MCF 10A (cell line): ENCODE measurements at regions not wholly inside any gene's neighbourhood (a gene's known extent, or its start where the extent isn't known, plus 50 kb on each side); places are given as distances from the start of the nearest gene placed in this dataset.

Experiments used
- BruUV-seq: library from RNA; stranded (reverse); fragments of 400-500 nt; replicated peaks from 2 replicates; lab custom pipeline; 2021; lab: Mats Ljungman, UMichigan
- CTCF ChIA-PET: fragments of 300-600 bp; sonication (Branson Sonifier 250); formaldehyde crosslinking; extraction: SDS; loops from one replicate; lab custom pipeline; 2021; ENCODE audit warnings: antibody characterized with exemption, inconsistent platforms; lab: Yijun Ruan, JAX
- POLR2A ChIA-PET: fragments of 300-600, 350-650 bp; sonication (Branson Sonifier 250); formaldehyde crosslinking; extraction: SDS; loops from one replicate; lab custom pipeline; 2020; ENCODE audit warnings: antibody characterized with exemption, inconsistent platforms; lab: Yijun Ruan, JAX
- DNase-seq: peaks from one replicate; pipeline ENCODE4 v3.0.0-alpha.2; 2018; ENCODE audit not compliant: unreplicated experiment
- H3K27ac Mint-ChIP-seq: one replicate; pipeline ENCODE4 v1.8.0; 2022; ENCODE audit warnings: mild to moderate bottlenecking, low read depth, mixed read lengths; ENCODE audit not compliant: unreplicated experiment
- H3K27me3 Mint-ChIP-seq: one replicate; pipeline ENCODE4 v1.8.0; 2022; ENCODE audit warnings: mixed read lengths; ENCODE audit not compliant: insufficient read depth, unreplicated experiment
- H3K36me3 Mint-ChIP-seq: one replicate; pipeline ENCODE4 v1.8.0; 2022; ENCODE audit warnings: mild to moderate bottlenecking, moderate library complexity, mixed read lengths; ENCODE audit not compliant: insufficient read depth, unreplicated experiment
- H3K4me1 Mint-ChIP-seq: one replicate; pipeline ENCODE4 v1.8.0; 2022; ENCODE audit warnings: mixed read lengths; ENCODE audit not compliant: insufficient read depth, unreplicated experiment
- H3K4me3 Mint-ChIP-seq: one replicate; pipeline ENCODE4 v1.8.0; 2022; ENCODE audit warnings: mild to moderate bottlenecking, moderate library complexity, mixed read lengths; ENCODE audit not compliant: unreplicated experiment
- H3K9me3 Mint-ChIP-seq: one replicate; pipeline ENCODE4 v1.8.0; 2022; ENCODE audit warnings: mixed read lengths; ENCODE audit not compliant: unreplicated experiment
- intact Hi-C: fragments of 100-400 bp; cut with micrococcal nuclease; formaldehyde crosslinking; loops from 2 replicates; pipeline ENCODE4 v1.14.1; 2022
- TF ChIP-seq, protein P1 (sequence below): fragments of 200-600 bp; IDR thresholded peaks from one replicate; pipeline ENCODE4 v1.8.0; 2022; ENCODE audit warnings: antibody characterized with exemption, mild to moderate bottlenecking; ENCODE audit not compliant: unreplicated experiment

DNA sequence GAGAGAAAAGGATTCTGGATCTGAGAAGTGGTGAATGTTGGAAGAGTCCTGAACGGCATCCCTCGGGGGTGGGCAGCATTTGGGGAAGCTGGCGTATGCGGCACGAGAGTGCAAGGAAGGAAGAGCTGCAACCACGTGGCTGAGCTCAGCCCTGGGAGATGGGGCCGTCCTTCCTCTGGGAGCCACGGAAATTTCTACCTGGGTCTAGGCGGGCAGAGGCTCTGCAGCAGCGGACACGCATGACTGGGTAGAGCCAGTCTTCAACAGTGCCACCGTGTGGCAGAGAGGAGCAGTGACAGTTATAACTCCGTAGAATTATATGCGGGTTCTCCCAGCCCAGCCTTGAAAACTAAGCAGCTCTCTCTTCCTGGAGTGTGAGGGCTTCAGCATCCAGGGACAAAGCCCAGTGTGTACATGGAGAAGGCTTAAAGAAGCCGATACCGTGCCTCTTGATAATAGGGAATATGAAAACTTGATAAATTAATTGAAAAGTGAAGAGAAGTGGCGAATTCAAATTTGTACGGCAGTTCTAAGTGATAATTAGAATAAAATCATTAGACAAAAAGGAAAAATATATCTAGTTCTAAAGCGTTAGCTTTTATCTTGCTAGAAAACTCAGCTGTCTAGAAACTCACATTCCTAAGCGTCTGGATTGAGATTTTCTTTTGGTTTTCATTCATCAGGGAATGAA is 82.9 kb upstream of the STXBP6 start:
- DNase-seq = peak; percentile 1
- TF ChIP-seq, protein P1, sequence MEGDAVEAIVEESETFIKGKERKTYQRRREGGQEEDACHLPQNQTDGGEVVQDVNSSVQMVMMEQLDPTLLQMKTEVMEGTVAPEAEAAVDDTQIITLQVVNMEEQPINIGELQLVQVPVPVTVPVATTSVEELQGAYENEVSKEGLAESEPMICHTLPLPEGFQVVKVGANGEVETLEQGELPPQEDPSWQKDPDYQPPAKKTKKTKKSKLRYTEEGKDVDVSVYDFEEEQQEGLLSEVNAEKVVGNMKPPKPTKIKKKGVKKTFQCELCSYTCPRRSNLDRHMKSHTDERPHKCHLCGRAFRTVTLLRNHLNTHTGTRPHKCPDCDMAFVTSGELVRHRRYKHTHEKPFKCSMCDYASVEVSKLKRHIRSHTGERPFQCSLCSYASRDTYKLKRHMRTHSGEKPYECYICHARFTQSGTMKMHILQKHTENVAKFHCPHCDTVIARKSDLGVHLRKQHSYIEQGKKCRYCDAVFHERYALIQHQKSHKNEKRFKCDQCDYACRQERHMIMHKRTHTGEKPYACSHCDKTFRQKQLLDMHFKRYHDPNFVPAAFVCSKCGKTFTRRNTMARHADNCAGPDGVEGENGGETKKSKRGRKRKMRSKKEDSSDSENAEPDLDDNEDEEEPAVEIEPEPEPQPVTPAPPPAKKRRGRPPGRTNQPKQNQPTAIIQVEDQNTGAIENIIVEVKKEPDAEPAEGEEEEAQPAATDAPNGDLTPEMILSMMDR = peak; percentile 60
- Mint-ChIP-seq H3K9me3 (peaks cover 3% of the 10 kb centered on the region), H3K4me3 (peak overlapping the region; percentile 42), H3K36me3 (peaks cover 5% of the 10 kb centered on the region), H3K27me3 (peaks cover 33% of the 10 kb centered on the region), H3K4me1 (no peaks in the 10 kb centered on the region), H3K27ac (no peak overlapping the region)
- CTCF ChIA-PET = interaction anchor here (0.6 to 4.7 kb wide), 19 partner anchors 8 to 461 kb away, joined by 3 to 32 read pairs (median 3); no protein-coding TSS in a partner anchor
- no TSS peak for BruUV-seq
- intact Hi-C loops = loop anchor here (1.0 to 2.0 kb wide), 3 partner anchors 90 to 398 kb away; no protein-coding TSS in a partner anchor
- POLR2A ChIA-PET = no interaction called here

- peaks cover 33% of the 10 kb centered on the region for H3K27me3 Mint-ChIP-seq
- CTCF ChIA-PET = interaction anchor here (0.6 to 4.7 kb wide), 21 partner anchors 8 to 551 kb away, joined by 3 to 32 read pairs (median 3); no protein-coding TSS in a partner anchor
- H3K4me1 Mint-ChIP-seq = no peaks in the 10 kb centered on the region
- intact Hi-C loops = loop anchor here (2.0 kb wide), 1 partner anchor 89 kb away; no protein-coding TSS in a partner anchor
- BruUV-seq = no TSS peak
- peaks cover 5% of the 10 kb centered on the region for H3K36me3 Mint-ChIP-seq
- no peak overlapping the region for H3K27ac Mint-ChIP-seq
- no peak for DNase-seq
- H3K4me3 Mint-ChIP-seq = no peak overlapping the region
- TF ChIP-seq, protein P1 = no peak
- no peaks in the 10 kb centered on the region for H3K9me3 Mint-ChIP-seq
- POLR2A ChIA-PET = no interaction called here
Observed at GRCh38 chr14:25132094-25132493, 82.1 kb upstream of the STXBP6 start.

- ChIA-PET CTCF (interaction anchor here (1.1 kb wide), 1 partner anchor 29 kb away, joined by 3 read pairs; no protein-coding TSS in a partner anchor), POLR2A (no interaction called here)
- no peak for DNase-seq
- Mint-ChIP-seq H3K4me3 (no peak overlapping the region), H3K4me1 (no peaks in the 10 kb centered on the region), H3K9me3 (no peaks in the 10 kb centered on the region), H3K27ac (no peak overlapping the region), H3K36me3 (no peaks in the 10 kb centered on the region), H3K27me3 (no peaks in the 10 kb centered on the region)
- TF ChIP-seq, protein P1 = no peak
- intact Hi-C loops = no loop called here
- BruUV-seq = no TSS peak
Observed at GRCh38 chr14:25122843-25123242, 72.9 kb upstream of the STXBP6 start.

DNA sequence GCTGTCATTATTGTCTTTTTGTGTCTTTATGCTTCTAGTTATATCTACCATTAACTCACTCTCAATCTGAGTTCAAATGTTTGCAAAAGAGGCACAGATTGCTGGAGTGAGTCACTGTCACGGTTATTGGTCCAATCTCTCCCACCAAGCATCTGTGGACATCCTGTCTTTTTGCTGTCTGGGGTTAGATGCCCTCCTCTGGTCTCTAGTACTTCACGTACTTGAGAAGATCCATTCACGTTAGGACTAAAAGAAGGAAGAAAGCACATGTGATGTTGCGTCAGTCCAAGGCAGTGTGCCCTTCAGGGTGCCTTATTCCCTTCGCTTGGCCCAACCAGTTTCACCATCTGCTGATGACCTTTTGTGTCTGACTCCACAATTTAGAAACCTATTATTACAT is 72.3 kb upstream of the STXBP6 start:
- Mint-ChIP-seq H3K27me3 (no peaks in the 10 kb centered on the region), H3K4me3 (no peak overlapping the region), H3K9me3 (no peaks in the 10 kb centered on the region), H3K27ac (no peak overlapping the region), H3K36me3 (no peaks in the 10 kb centered on the region), H3K4me1 (no peaks in the 10 kb centered on the region)
- TF ChIP-seq, protein P1 = no peak
- intact Hi-C loops = no loop called here
- DNase-seq = no peak
- BruUV-seq = no TSS peak
- ChIA-PET POLR2A (no interaction called here), CTCF (interaction anchor here (1.1 kb wide), 1 partner anchor 29 kb away, joined by 3 read pairs; no protein-coding TSS in a partner anchor)
